ENCODE measurements at regions not wholly inside any gene's neighbourhood (a gene's known extent, or its start where the extent isn't known, plus 50 kb on each side); places are given as distances from the start of the nearest gene placed in this dataset.

GRCh38 chr1:81678779-81679178 lies 122.0 kb upstream of the ADGRL2 start:
- no peak for TF ChIP-seq CTCF (conservative IDR thresholded peaks at IDR 0.05; ENCODE audit: low read length)
- TF ChIP-seq EZH2phosphoT487 (IDR thresholded peaks at IDR 0.05; ENCODE audit: borderline replicate concordance, low read depth, low read length): no peak
